Keratinocyte (primary cell): ENCODE measurements at regions not wholly inside any gene's neighbourhood (a gene's known extent, or its start where the extent isn't known, plus 50 kb on each side); places are given as distances from the start of the nearest gene placed in this dataset.

Experiments used
- DNase-seq: peaks from one replicate; pipeline ENCODE4 v3.0.0-alpha.2; 2011; ENCODE audit warnings: low read depth, missing footprints, low spot score
- FAIRE-seq: peaks from 2 replicates; lab custom pipeline; 2011; peaks lifted over from hg19 to GRCh38; lab: Jason Lieb, UNC
- H2AFZ ChIP-seq: 2 replicates; pipeline ENCODE4 v1.6.0; 2012; ENCODE audit warnings: low read length, control low read depth, inconsistent platforms; ENCODE audit not compliant: control insufficient read depth
- H3K27ac ChIP-seq: 2 replicates; pipeline ENCODE4 v1.5.1; 2011; ENCODE audit warnings: low read length; ENCODE audit not compliant: control insufficient read depth, insufficient read depth
- H3K27me3 ChIP-seq: 3 replicates; pipeline ENCODE4 v1.6.0; 2011; ENCODE audit warnings: low read length; ENCODE audit not compliant: control insufficient read depth, insufficient read depth; ENCODE audit errors: extremely low read depth
- H3K36me3 ChIP-seq, 2 experiments: 2 replicates in 1 of 2; 3 replicates in 1 of 2; pipeline ENCODE4 v1.5.1; 2011; ENCODE audit warnings: low read length in 2 of 2, mild to moderate bottlenecking in 1 of 2; ENCODE audit not compliant: control insufficient read depth in 2 of 2, insufficient read depth in 2 of 2; ENCODE audit errors: extremely low read depth in 1 of 2
- H3K4me1 ChIP-seq: 3 replicates; pipeline ENCODE4 v1.5.1; 2011; ENCODE audit warnings: low read length; ENCODE audit not compliant: control insufficient read depth, insufficient read depth; ENCODE audit errors: extremely low read depth
- H3K4me2 ChIP-seq: 3 replicates; pipeline ENCODE4 v1.6.0; 2011; ENCODE audit warnings: low read depth, low read length; ENCODE audit not compliant: control insufficient read depth, insufficient read depth; ENCODE audit errors: extremely low read depth
- H3K4me3 ChIP-seq, 3 experiments: fragments of 200-600 bp in 1 of 3; sonication (generic) in 1 of 3; 2 replicates in 2 of 3; 3 replicates in 1 of 3; pipeline ENCODE4 v1.5.1; 2011 to 2016; ENCODE audit warnings: low read length in 3 of 3, mild to moderate bottlenecking in 3 of 3, control low read depth in 2 of 3, inconsistent platforms in 1 of 3, low read depth in 1 of 3, mixed read lengths in 1 of 3, mixed run types in 1 of 3, moderate library complexity in 1 of 3; ENCODE audit not compliant: control insufficient read depth in 2 of 3, insufficient read depth in 2 of 3; ENCODE audit errors: extremely low read depth in 1 of 3
- H3K79me2 ChIP-seq: 2 replicates; pipeline ENCODE4 v1.6.0; 2012; ENCODE audit warnings: low read length; ENCODE audit not compliant: control insufficient read depth, insufficient read depth
- H3K9ac ChIP-seq: 3 replicates; pipeline ENCODE4 v1.6.0; 2011; ENCODE audit warnings: low read length; ENCODE audit not compliant: control insufficient read depth, insufficient read depth; ENCODE audit errors: extremely low read depth
- H3K9me1 ChIP-seq: 3 replicates; pipeline ENCODE4 v1.6.0; 2011; ENCODE audit warnings: low read length; ENCODE audit not compliant: control insufficient read depth, insufficient read depth; ENCODE audit errors: extremely low read depth
- H3K9me3 ChIP-seq: 2 replicates; pipeline ENCODE4 v1.5.1; 2012; ENCODE audit warnings: low read depth, low read length; ENCODE audit not compliant: control insufficient read depth
- H4K20me1 ChIP-seq: 3 replicates; pipeline ENCODE4 v1.6.0; 2011; ENCODE audit warnings: low read length; ENCODE audit not compliant: control insufficient read depth, insufficient read depth; ENCODE audit errors: extremely low read depth
- EZH2 ChIP-seq: IDR thresholded peaks from one replicate; pipeline ENCODE4 v1.6.1; 2012; ENCODE audit warnings: inconsistent platforms, mild to moderate bottlenecking, low read length, moderate library complexity
- dilution Hi-C: fragments of 300-500 bp; cut with MboI; formaldehyde crosslinking; loops from one replicate; pipeline ENCODE4 v1.7.0; 2020; ENCODE audit warnings: low sequenced_read_pairs; ENCODE audit not compliant: extremely low pct_ligation_motif_present
- TF ChIP-seq, protein P1 (sequence below), 3 experiments: IDR thresholded peaks in 1 of 3; conservative IDR thresholded peaks in 1 of 3; optimal IDR thresholded peaks in 1 of 3; 2 replicates in 2 of 3; 3 replicates in 1 of 3; pipeline versions ENCODE3 to v1.5.1; 2011; ENCODE audit warnings: low read length in 3 of 3, mild to moderate bottlenecking in 3 of 3, moderate library complexity in 2 of 3, control low read depth in 1 of 3, inconsistent platforms in 1 of 3; ENCODE audit not compliant: insufficient read depth in 2 of 3; ENCODE audit errors: extremely low read depth in 1 of 3

DNA sequence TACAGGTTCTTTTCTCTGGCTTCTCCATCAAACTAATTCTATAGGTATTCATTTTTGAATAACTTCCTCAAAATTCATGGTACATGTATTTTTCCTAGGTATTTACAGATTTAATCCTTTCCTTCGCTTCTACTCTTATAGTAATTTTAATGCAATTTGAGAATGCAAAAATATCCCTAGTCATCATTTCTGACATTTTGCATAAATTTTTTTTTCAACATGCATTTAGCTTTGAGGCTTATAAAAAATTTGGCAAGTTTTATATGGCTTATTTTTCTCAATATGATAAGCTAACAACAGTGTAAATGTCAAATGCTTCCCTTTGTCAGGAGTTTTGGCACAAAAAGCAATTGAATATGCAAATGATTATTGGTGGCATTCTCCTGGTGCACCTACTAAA, 872.6 kb downstream of the FLRT2 start:
- no peak overlapping the region for H3K4me3 ChIP-seq
- H3K79me2 ChIP-seq: no peaks in the 10 kb centered on the region
- no peak overlapping the region for H3K4me2 ChIP-seq
- no peaks in the 10 kb centered on the region for H3K4me1 ChIP-seq
- H4K20me1 ChIP-seq: no peaks in the 10 kb centered on the region
- TF ChIP-seq, protein P1, sequence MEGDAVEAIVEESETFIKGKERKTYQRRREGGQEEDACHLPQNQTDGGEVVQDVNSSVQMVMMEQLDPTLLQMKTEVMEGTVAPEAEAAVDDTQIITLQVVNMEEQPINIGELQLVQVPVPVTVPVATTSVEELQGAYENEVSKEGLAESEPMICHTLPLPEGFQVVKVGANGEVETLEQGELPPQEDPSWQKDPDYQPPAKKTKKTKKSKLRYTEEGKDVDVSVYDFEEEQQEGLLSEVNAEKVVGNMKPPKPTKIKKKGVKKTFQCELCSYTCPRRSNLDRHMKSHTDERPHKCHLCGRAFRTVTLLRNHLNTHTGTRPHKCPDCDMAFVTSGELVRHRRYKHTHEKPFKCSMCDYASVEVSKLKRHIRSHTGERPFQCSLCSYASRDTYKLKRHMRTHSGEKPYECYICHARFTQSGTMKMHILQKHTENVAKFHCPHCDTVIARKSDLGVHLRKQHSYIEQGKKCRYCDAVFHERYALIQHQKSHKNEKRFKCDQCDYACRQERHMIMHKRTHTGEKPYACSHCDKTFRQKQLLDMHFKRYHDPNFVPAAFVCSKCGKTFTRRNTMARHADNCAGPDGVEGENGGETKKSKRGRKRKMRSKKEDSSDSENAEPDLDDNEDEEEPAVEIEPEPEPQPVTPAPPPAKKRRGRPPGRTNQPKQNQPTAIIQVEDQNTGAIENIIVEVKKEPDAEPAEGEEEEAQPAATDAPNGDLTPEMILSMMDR (optimal IDR thresholded peaks at IDR 0.05 in 1 of 3, IDR thresholded peaks at IDR 0.05 in 1 of 3, conservative IDR thresholded peaks at IDR 0.05 in 1 of 3; ENCODE audit: extremely low read depth in 1 of 3, insufficient read depth in 2 of 3, low read length in 3 of 3): no peak
- no peak for TF ChIP-seq EZH2
- no peak overlapping the region for H3K9ac ChIP-seq
- no peaks in the 10 kb centered on the region for H3K9me3 ChIP-seq
- no peaks in the 10 kb centered on the region for H3K27me3 ChIP-seq
- FAIRE-seq (no peak), DNase-seq (no peak)
- no peak overlapping the region for H2AFZ ChIP-seq
- dilution Hi-C loops: no loop called here
- no peaks in the 10 kb centered on the region for H3K9me1 ChIP-seq
- no peaks in the 10 kb centered on the region for H3K36me3 ChIP-seq
- H3K27ac ChIP-seq: no peak overlapping the region

- Histone ChIP-seq H3K27me3 (no peaks in the 10 kb centered on the region), H4K20me1 (no peaks in the 10 kb centered on the region), H3K4me2 (no peak overlapping the region), H3K9ac (no peak overlapping the region), H3K9me3 (no peaks in the 10 kb centered on the region), H2AFZ (no peak overlapping the region), H3K9me1 (no peaks in the 10 kb centered on the region), H3K4me1 (no peaks in the 10 kb centered on the region), H3K79me2 (no peaks in the 10 kb centered on the region), H3K27ac (no peak overlapping the region), H3K4me3 (no peak overlapping the region), H3K36me3 (no peaks in the 10 kb centered on the region)
- DNase-seq (no peak), FAIRE-seq (no peak)
- dilution Hi-C loops: no loop called here
- TF ChIP-seq, protein P1 (optimal IDR thresholded peaks at IDR 0.05 in 1 of 3, IDR thresholded peaks at IDR 0.05 in 1 of 3, conservative IDR thresholded peaks at IDR 0.05 in 1 of 3; ENCODE audit: extremely low read depth in 1 of 3, insufficient read depth in 2 of 3, low read length in 3 of 3): no peak
- no peak for TF ChIP-seq EZH2
Measured at GRCh38 chr14:86391085-86391484, 861.1 kb downstream of the FLRT2 start.
